ENCODE measurements at regions not wholly inside any gene's neighbourhood (a gene's known extent, or its start where the extent isn't known, plus 50 kb on each side); places are given as distances from the start of the nearest gene placed in this dataset.

DNA sequence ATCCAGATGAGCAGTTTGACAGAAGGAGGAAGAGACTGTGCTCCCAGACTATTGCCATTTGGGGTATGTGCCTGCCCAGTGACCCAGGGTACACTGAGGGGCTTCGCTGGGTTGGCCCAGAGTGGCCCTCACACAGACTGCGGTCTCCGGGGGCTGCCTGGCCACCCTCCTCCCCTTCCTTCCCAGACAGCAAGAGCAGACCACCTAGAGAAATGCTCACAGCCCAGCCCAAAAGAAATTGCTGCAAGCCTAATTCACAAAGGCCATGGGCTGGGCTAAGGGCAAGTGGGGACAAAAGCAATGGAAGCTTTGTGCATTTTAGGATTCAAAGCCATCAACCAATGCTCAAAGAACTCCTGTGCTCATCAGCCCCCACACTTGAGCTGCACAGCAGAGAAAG lies 277.6 kb downstream of the CDC5L start:
- peaks cover 65 to 66% of the 10 kb centered on the region in 2 experiments for H3K4me1 ChIP-seq (ENCODE audit: control insufficient read depth in 1 of 2, insufficient read depth in 2 of 2, low read length in 2 of 2)
- no peak overlapping the region for H2AFZ ChIP-seq (ENCODE audit: insufficient read depth, low read length, poor library complexity)
- peak overlapping the region; percentile 81 for H2BK12ac ChIP-seq (ENCODE audit: low read length)
- H3K79me2 ChIP-seq (ENCODE audit: control insufficient read depth, insufficient read depth, low read length, poor library complexity) = peaks cover 11% of the 10 kb centered on the region
- peak overlapping the region; percentile 90 for H2BK5ac ChIP-seq (ENCODE audit: low read depth, low read length, poor library complexity)
- peaks cover 61% of the 10 kb centered on the region for H3K79me1 ChIP-seq (ENCODE audit: low read length)
- H3K4me3 ChIP-seq (ENCODE audit: low read depth, low read length) = no peak overlapping the region
- H3K27me3 ChIP-seq (ENCODE audit: insufficient read depth, low read length) = no peaks in the 10 kb centered on the region
- peak overlapping the region; percentile 96 for H3K27ac ChIP-seq (ENCODE audit: low read depth, low read length)
- DNase-seq = peak in 1 of 2 donors; percentile 21
- no peaks in the 10 kb centered on the region for H3K36me3 ChIP-seq (ENCODE audit: control insufficient read depth in 1 of 2, insufficient read depth in 2 of 2, low read length in 2 of 2)
- peak overlapping the region; percentile 96 for H4K91ac ChIP-seq (ENCODE audit: low read depth, low read length)
- H2BK120ac ChIP-seq (ENCODE audit: insufficient read depth, low read length, poor library complexity) = peak overlapping the region; percentile 95
- no peaks in the 10 kb centered on the region for H3K9me3 ChIP-seq (ENCODE audit: insufficient read depth, low read depth, low read length)
- no peak overlapping the region for H3K4me2 ChIP-seq (ENCODE audit: low read length)
- peak overlapping the region; percentile 38 for H3K4ac ChIP-seq (ENCODE audit: low read depth, low read length)
- H4K12ac ChIP-seq (ENCODE audit: low read depth, low read length) = no peak overlapping the region
- peak overlapping the region; percentile 71 for H3K14ac ChIP-seq (ENCODE audit: low read length)
- H2AK5ac ChIP-seq (ENCODE audit: low read length) = peak overlapping the region; percentile 59
- no peak overlapping the region for H3K23ac ChIP-seq (ENCODE audit: low read length)
- peak overlapping the region; percentile 4 for H3K9ac ChIP-seq (ENCODE audit: low read length)
- peak overlapping the region; percentile 55 for H4K8ac ChIP-seq (ENCODE audit: low read depth, low read length)
- WGBS (ENCODE audit: extremely low coverage, insufficient coverage, insufficient read length) = no CpG with 5 or more reads among the region's 3 CpGs
- peak overlapping the region; percentile 83 for H3K18ac ChIP-seq (ENCODE audit: low read length)

DNA sequence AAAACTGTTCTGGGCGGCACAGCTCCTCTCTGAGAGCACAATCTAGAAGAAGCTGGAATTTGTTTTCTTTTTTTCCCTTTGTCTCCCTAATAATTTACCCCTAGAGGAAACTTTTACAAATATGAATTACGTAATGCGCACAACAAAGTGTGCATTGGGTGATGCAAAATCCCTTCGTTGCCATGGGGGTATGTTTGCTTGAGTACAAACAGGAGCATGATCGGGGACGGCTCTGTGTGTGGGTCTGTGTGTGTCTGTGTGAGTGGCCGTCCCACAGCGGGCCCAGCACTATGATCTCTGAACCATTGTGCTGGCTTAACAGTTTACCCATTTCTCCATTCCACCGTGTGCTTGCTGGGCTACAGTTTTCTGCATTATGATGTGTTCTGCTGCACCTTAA lies 278.2 kb downstream of the CDC5L start:
- H2AK5ac ChIP-seq (ENCODE audit: low read length) = peak overlapping the region; percentile 31
- peak overlapping the region; percentile 90 for H3K14ac ChIP-seq (ENCODE audit: low read length)
- H2BK5ac ChIP-seq (ENCODE audit: low read depth, low read length, poor library complexity) = peak overlapping the region; percentile 93
- peaks cover 58% of the 10 kb centered on the region for H3K79me1 ChIP-seq (ENCODE audit: low read length)
- H3K9ac ChIP-seq (ENCODE audit: low read length) = no peak overlapping the region
- H3K27me3 ChIP-seq (ENCODE audit: insufficient read depth, low read length) = no peaks in the 10 kb centered on the region
- H3K79me2 ChIP-seq (ENCODE audit: control insufficient read depth, insufficient read depth, low read length, poor library complexity) = peaks cover 11% of the 10 kb centered on the region
- peak overlapping the region; percentile 71 for H4K8ac ChIP-seq (ENCODE audit: low read depth, low read length)
- H3K27ac ChIP-seq (ENCODE audit: low read depth, low read length) = peak overlapping the region; percentile 96
- DNase-seq = peak; percentile 68 to 85
- peak overlapping the region; percentile 49 for H3K4ac ChIP-seq (ENCODE audit: low read depth, low read length)
- H2AFZ ChIP-seq (ENCODE audit: insufficient read depth, low read length, poor library complexity) = no peak overlapping the region
- H2BK120ac ChIP-seq (ENCODE audit: insufficient read depth, low read length, poor library complexity) = peak overlapping the region; percentile 95
- peaks cover 62 to 63% of the 10 kb centered on the region in 2 experiments for H3K4me1 ChIP-seq (ENCODE audit: control insufficient read depth in 1 of 2, insufficient read depth in 2 of 2, low read length in 2 of 2)
- H4K12ac ChIP-seq (ENCODE audit: low read depth, low read length) = no peak overlapping the region
- H3K18ac ChIP-seq (ENCODE audit: low read length) = peak overlapping the region; percentile 83
- H4K91ac ChIP-seq (ENCODE audit: low read depth, low read length) = peak overlapping the region; percentile 96
- H3K4me2 ChIP-seq (ENCODE audit: low read length) = no peak overlapping the region
- no CpG with 5 or more reads among the region's 9 CpGs for WGBS (ENCODE audit: extremely low coverage, insufficient coverage, insufficient read length)
- no peaks in the 10 kb centered on the region for H3K9me3 ChIP-seq (ENCODE audit: insufficient read depth, low read depth, low read length)
- H3K4me3 ChIP-seq (ENCODE audit: low read depth, low read length) = no peak overlapping the region
- H2BK12ac ChIP-seq (ENCODE audit: low read length) = peak overlapping the region; percentile 98
- no peaks in the 10 kb centered on the region for H3K36me3 ChIP-seq (ENCODE audit: control insufficient read depth in 1 of 2, insufficient read depth in 2 of 2, low read length in 2 of 2)
- H3K23ac ChIP-seq (ENCODE audit: low read length) = no peak overlapping the region

DNA sequence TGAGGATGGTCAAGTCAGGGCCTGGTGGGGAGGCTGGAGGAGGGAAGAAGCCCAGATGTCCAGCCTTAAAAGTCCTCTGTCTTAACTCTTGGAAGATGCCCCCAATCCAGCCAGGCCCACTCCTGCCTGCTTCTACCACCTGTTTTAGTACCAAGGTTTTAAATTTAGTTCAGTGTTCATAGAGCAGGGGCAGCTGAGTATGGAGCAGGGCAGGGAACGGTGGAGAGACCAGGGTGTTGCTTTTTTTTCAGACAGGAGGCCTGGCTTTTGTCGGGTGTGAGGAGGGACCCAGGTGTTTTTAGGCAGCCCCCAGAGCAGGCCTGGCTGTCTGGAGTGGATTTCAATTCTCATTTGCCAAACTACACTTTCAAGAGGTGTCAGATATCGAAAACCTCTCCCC lies 278.8 kb downstream of the CDC5L start:
- Histone ChIP-seq H3K27ac (ENCODE audit: low read depth, low read length) (peak overlapping the region; percentile 96), H4K12ac (ENCODE audit: low read depth, low read length) (no peak overlapping the region), H4K8ac (ENCODE audit: low read depth, low read length) (peak overlapping the region; percentile 46), H3K27me3 (ENCODE audit: insufficient read depth, low read length) (no peaks in the 10 kb centered on the region), H2AK5ac (ENCODE audit: low read length) (peak overlapping the region; percentile 31), H2AFZ (ENCODE audit: insufficient read depth, low read length, poor library complexity) (no peak overlapping the region), H3K36me3 (ENCODE audit: control insufficient read depth in 1 of 2, insufficient read depth in 2 of 2, low read length in 2 of 2) (no peaks in the 10 kb centered on the region), H3K79me2 (ENCODE audit: control insufficient read depth, insufficient read depth, low read length, poor library complexity) (peaks cover 11% of the 10 kb centered on the region), H4K91ac (ENCODE audit: low read depth, low read length) (peak overlapping the region; percentile 96), H3K23ac (ENCODE audit: low read length) (no peak overlapping the region), H3K4me2 (ENCODE audit: low read length) (peak overlapping the region; percentile 47), H3K79me1 (ENCODE audit: low read length) (peaks cover 54% of the 10 kb centered on the region), H3K14ac (ENCODE audit: low read length) (peak overlapping the region; percentile 90), H2BK120ac (ENCODE audit: insufficient read depth, low read length, poor library complexity) (peak overlapping the region; percentile 94), H3K4me1 (ENCODE audit: control insufficient read depth in 1 of 2, insufficient read depth in 2 of 2, low read length in 2 of 2) (peaks cover 58 to 59% of the 10 kb centered on the region in 2 experiments), H2BK5ac (ENCODE audit: low read depth, low read length, poor library complexity) (peak overlapping the region; percentile 93), H3K9ac (ENCODE audit: low read length) (no peak overlapping the region), H3K4me3 (ENCODE audit: low read depth, low read length) (no peak overlapping the region), H3K18ac (ENCODE audit: low read length) (peak overlapping the region; percentile 59), H3K9me3 (ENCODE audit: insufficient read depth, low read depth, low read length) (no peaks in the 10 kb centered on the region), H3K4ac (ENCODE audit: low read depth, low read length) (peak overlapping the region; percentile 49), H2BK12ac (ENCODE audit: low read length) (peak overlapping the region; percentile 98)
- no peak for DNase-seq
- no CpG with 5 or more reads among the region's 3 CpGs for WGBS (ENCODE audit: extremely low coverage, insufficient coverage, insufficient read length)

DNA sequence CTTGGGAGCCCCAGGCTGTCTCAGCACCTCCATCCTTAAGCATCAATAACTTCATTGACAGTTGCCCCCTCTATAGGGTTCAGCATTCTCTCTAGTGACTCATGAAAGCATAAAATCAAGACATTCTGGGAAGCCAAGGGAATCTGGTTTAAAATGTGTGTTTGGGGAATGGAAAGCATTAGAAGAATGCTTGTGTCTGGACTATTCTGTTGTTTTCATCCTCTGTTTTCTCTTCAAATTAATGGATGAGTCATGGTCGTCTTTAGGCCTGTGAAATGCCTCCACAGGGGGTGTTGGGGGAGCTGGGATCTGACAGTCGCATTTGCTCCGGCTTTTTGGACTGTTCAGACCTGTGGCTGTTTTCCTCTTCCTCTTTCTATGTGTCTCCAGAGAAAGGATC lies 279.7 kb downstream of the CDC5L start:
- H2AK5ac ChIP-seq (ENCODE audit: low read length) = no peak overlapping the region
- H3K9ac ChIP-seq (ENCODE audit: low read length) = no peak overlapping the region
- no peak overlapping the region for H2AFZ ChIP-seq (ENCODE audit: insufficient read depth, low read length, poor library complexity)
- H3K18ac ChIP-seq (ENCODE audit: low read length) = peak overlapping the region; percentile 74
- peak overlapping the region; percentile 96 for H4K91ac ChIP-seq (ENCODE audit: low read depth, low read length)
- no peaks in the 10 kb centered on the region for H3K9me3 ChIP-seq (ENCODE audit: insufficient read depth, low read depth, low read length)
- no peak overlapping the region for H3K4ac ChIP-seq (ENCODE audit: low read depth, low read length)
- peaks cover 55% of the 10 kb centered on the region for H3K79me1 ChIP-seq (ENCODE audit: low read length)
- H3K27ac ChIP-seq (ENCODE audit: low read depth, low read length) = peak overlapping the region; percentile 97
- peak in 1 of 2 donors; percentile 81 for DNase-seq
- peaks cover 11% of the 10 kb centered on the region for H3K79me2 ChIP-seq (ENCODE audit: control insufficient read depth, insufficient read depth, low read length, poor library complexity)
- no CpG with 5 or more reads among the region's 3 CpGs for WGBS (ENCODE audit: extremely low coverage, insufficient coverage, insufficient read length)
- H4K12ac ChIP-seq (ENCODE audit: low read depth, low read length) = no peak overlapping the region
- peak overlapping the region; percentile 94 for H2BK120ac ChIP-seq (ENCODE audit: insufficient read depth, low read length, poor library complexity)
- H3K4me3 ChIP-seq (ENCODE audit: low read depth, low read length) = no peak overlapping the region
- H3K14ac ChIP-seq (ENCODE audit: low read length) = peak overlapping the region; percentile 90
- peak overlapping the region; percentile 98 for H2BK12ac ChIP-seq (ENCODE audit: low read length)
- no peak overlapping the region for H4K8ac ChIP-seq (ENCODE audit: low read depth, low read length)
- H3K36me3 ChIP-seq (ENCODE audit: control insufficient read depth in 1 of 2, insufficient read depth in 2 of 2, low read length in 2 of 2) = no peaks in the 10 kb centered on the region
- peaks cover 57 to 58% of the 10 kb centered on the region in 2 experiments for H3K4me1 ChIP-seq (ENCODE audit: control insufficient read depth in 1 of 2, insufficient read depth in 2 of 2, low read length in 2 of 2)
- peak overlapping the region; percentile 47 for H3K4me2 ChIP-seq (ENCODE audit: low read length)
- H2BK5ac ChIP-seq (ENCODE audit: low read depth, low read length, poor library complexity) = peak overlapping the region; percentile 93
- H3K27me3 ChIP-seq (ENCODE audit: insufficient read depth, low read length) = no peaks in the 10 kb centered on the region
- H3K23ac ChIP-seq (ENCODE audit: low read length) = no peak overlapping the region

Data from trophoblast cell (in vitro differentiated cells and primary cell).